Progenitor cell of endocrine pancreas (in vitro differentiated cells): ENCODE measurements at regions not wholly inside any gene's neighbourhood (a gene's known extent, or its start where the extent isn't known, plus 50 kb on each side); places are given as distances from the start of the nearest gene placed in this dataset.

Source experiments
- DNase-seq: peaks from one replicate; pipeline ENCODE4 v3.0.0; 2021; ENCODE audit warnings: low spot score; ENCODE audit not compliant: unreplicated experiment
- H3K27ac Mint-ChIP-seq: 2 replicates; pipeline ENCODE4 v1.8.0; 2021; ENCODE audit warnings: mild to moderate bottlenecking, moderate library complexity, mixed read lengths
- H3K27me3 Mint-ChIP-seq: 2 replicates; pipeline ENCODE4 v1.8.0; 2021; ENCODE audit warnings: mixed read lengths
- H3K36me3 Mint-ChIP-seq: 2 replicates; pipeline ENCODE4 v1.8.0; 2022; ENCODE audit warnings: mixed read lengths; ENCODE audit not compliant: insufficient read depth
- H3K4me1 Mint-ChIP-seq: 2 replicates; pipeline ENCODE4 v1.8.0; 2021; ENCODE audit warnings: low read depth, mixed read lengths
- H3K4me3 Mint-ChIP-seq: 2 replicates; pipeline ENCODE4 v1.8.0; 2021; ENCODE audit warnings: low read depth, mild to moderate bottlenecking, moderate library complexity, mixed read lengths
- H3K9me3 Mint-ChIP-seq: 2 replicates; pipeline ENCODE4 v1.8.0; 2021; ENCODE audit warnings: low read depth, mixed read lengths
- TF ChIP-seq, protein P1 (sequence below): fragments of 200-600 bp; sonication (generic); IDR thresholded peaks from one replicate; pipeline ENCODE4 v1.5.0; 2021; ENCODE audit warnings: antibody characterized with exemption, mild to moderate bottlenecking; ENCODE audit not compliant: unreplicated experiment

DNA sequence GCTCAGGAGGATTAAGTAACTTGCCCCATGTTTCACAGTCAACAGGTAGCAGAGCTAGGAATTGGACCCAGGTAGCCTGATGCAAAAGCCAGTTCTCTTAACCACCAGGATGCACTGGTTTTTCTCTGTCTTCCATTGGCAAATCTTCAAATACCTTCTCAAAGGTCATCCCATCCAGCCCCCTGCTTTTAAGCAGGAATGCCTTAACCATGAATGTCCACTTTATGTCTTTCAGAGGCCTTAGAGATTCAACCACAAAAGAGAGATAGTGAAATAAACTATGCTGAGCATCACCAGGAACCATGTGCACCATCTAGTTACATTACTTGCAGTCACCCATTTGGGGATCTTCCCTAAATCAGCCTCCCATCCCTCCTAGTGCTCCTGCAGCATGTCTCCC, 94.3 kb downstream of the C17orf67 start:
- no peak overlapping the region for H3K27ac Mint-ChIP-seq
- no peak overlapping the region for H3K4me3 Mint-ChIP-seq
- TF ChIP-seq, protein P1, sequence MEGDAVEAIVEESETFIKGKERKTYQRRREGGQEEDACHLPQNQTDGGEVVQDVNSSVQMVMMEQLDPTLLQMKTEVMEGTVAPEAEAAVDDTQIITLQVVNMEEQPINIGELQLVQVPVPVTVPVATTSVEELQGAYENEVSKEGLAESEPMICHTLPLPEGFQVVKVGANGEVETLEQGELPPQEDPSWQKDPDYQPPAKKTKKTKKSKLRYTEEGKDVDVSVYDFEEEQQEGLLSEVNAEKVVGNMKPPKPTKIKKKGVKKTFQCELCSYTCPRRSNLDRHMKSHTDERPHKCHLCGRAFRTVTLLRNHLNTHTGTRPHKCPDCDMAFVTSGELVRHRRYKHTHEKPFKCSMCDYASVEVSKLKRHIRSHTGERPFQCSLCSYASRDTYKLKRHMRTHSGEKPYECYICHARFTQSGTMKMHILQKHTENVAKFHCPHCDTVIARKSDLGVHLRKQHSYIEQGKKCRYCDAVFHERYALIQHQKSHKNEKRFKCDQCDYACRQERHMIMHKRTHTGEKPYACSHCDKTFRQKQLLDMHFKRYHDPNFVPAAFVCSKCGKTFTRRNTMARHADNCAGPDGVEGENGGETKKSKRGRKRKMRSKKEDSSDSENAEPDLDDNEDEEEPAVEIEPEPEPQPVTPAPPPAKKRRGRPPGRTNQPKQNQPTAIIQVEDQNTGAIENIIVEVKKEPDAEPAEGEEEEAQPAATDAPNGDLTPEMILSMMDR = no peak
- H3K36me3 Mint-ChIP-seq = no peaks in the 10 kb centered on the region
- peaks cover 10% of the 10 kb centered on the region for H3K9me3 Mint-ChIP-seq
- peaks cover 9% of the 10 kb centered on the region for H3K4me1 Mint-ChIP-seq
- no peak for DNase-seq
- peaks cover 4% of the 10 kb centered on the region for H3K27me3 Mint-ChIP-seq

DNA sequence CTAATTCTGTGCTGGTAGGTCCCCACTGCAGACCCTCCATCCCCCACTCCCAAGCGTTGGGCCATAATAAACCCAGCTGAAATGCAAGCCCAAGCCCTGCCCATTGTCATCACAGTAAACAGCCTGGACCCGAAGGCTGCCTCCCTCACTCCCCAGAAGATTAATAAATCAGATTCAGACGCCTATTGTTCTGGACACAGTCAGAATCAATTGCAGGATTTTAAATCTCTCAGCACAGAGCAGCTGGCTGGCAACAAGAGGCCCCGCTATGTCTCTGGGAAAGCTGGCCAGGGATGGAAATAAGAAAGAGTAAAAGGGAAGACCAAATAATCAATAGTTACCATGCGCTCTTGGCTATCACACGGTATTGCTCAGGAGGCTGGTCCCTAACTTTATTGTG, 93.9 kb downstream of the C17orf67 start:
- Mint-ChIP-seq H3K4me1 (peaks cover 9% of the 10 kb centered on the region), H3K27me3 (peaks cover 4% of the 10 kb centered on the region), H3K9me3 (peaks cover 10% of the 10 kb centered on the region), H3K4me3 (no peak overlapping the region), H3K36me3 (no peaks in the 10 kb centered on the region), H3K27ac (no peak overlapping the region)
- TF ChIP-seq, protein P1 = no peak
- no peak for DNase-seq

DNA sequence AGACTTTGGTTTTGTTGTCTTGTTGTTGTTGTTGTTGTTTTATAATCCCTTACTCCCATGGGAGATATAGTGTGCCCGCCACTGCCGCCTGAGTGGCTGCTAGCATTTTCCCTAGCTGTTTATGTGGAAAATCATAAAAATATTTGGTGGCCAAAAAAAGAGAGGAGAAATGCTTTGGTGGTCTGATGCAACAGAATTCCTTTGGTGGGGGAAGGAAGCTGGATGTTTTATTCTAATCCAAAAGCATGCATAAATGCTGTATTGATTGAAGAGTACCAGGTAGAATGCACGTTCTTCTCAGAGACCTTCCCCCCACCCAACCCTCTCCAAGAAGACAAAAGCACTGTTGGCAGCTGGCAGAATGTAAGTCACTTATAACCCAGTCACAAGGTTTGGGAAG, 93.2 kb downstream of the C17orf67 start:
- H3K27me3 Mint-ChIP-seq = peaks cover 4% of the 10 kb centered on the region
- no peak overlapping the region for H3K27ac Mint-ChIP-seq
- peaks cover 9% of the 10 kb centered on the region for H3K4me1 Mint-ChIP-seq
- no peak for DNase-seq
- TF ChIP-seq, protein P1 = no peak
- no peak overlapping the region for H3K4me3 Mint-ChIP-seq
- H3K9me3 Mint-ChIP-seq = peaks cover 10% of the 10 kb centered on the region
- H3K36me3 Mint-ChIP-seq = no peaks in the 10 kb centered on the region
